H1 (cell line): ENCODE measurements at regions not wholly inside any gene's neighbourhood (a gene's known extent, or its start where the extent isn't known, plus 50 kb on each side); places are given as distances from the start of the nearest gene placed in this dataset.

Experiments
- CTCF ChIA-PET: fragments of 300-600 bp; sonication (Branson Sonifier 250); formaldehyde crosslinking; loops from one replicate; lab custom pipeline; 2021; ENCODE audit not compliant: partially characterized antibody; lab: Charles Lee
- POLR2A ChIA-PET: fragments of 300-600 bp; sonication (Branson Sonifier 250); formaldehyde crosslinking; loops from one replicate; lab custom pipeline; 2021; ENCODE audit warnings: inconsistent platforms; ENCODE audit not compliant: partially characterized antibody; lab: Charles Lee
- DNase-seq, 2 experiments: peaks; one replicate each; pipeline versions ENCODE4 v3.0.0 to v3.0.0-alpha.2; 2010 to 2022; ENCODE audit warnings: low spot score in 2 of 2, low read depth in 1 of 2, mixed read lengths in 1 of 2
- FAIRE-seq: peaks from 2 replicates; lab custom pipeline; 2011; peaks lifted over from hg19 to GRCh38; lab: Jason Lieb, UNC
- H2AFZ ChIP-seq: 2 replicates; pipeline ENCODE4 v1.8.1; 2012; ENCODE audit warnings: low read length, inconsistent platforms
- H2AK5ac ChIP-seq: 2 replicates; pipeline ENCODE4 v1.6.1; 2013; ENCODE audit warnings: low read depth, low read length
- H2BK120ac ChIP-seq: replicated peaks from 2 replicates; pipeline ENCODE3; 2013; ENCODE audit warnings: low read depth, low read length, inconsistent platforms
- H2BK12ac ChIP-seq: 2 replicates; pipeline ENCODE4 v1.6.1; 2013; ENCODE audit warnings: low read depth, low read length
- H2BK15ac ChIP-seq: 2 replicates; pipeline ENCODE4 v1.6.1; 2013; ENCODE audit warnings: low read length
- H2BK20ac ChIP-seq: 2 replicates; pipeline ENCODE4 v1.6.1; 2013; ENCODE audit warnings: low read length
- H2BK5ac ChIP-seq: 2 replicates; pipeline ENCODE4 v1.6.1; 2013; ENCODE audit warnings: low read depth, low read length
- H3K14ac ChIP-seq: 2 replicates; pipeline ENCODE4 v1.6.1; 2013; ENCODE audit warnings: inconsistent platforms; ENCODE audit not compliant: insufficient read length
- H3K18ac ChIP-seq: 2 replicates; pipeline ENCODE4 v1.6.1; 2013; ENCODE audit warnings: low read length; ENCODE audit errors: extremely low read depth
- H3K23ac ChIP-seq: 2 replicates; pipeline ENCODE4 v1.6.1; 2013; ENCODE audit warnings: inconsistent platforms; ENCODE audit not compliant: insufficient read length
- H3K23me2 ChIP-seq: 2 replicates; pipeline ENCODE4 v1.6.1; 2013; ENCODE audit warnings: low read depth, low read length
- H3K27ac ChIP-seq: 2 replicates; pipeline ENCODE4 v1.6.1; 2011; ENCODE audit warnings: low read depth, low read length, inconsistent platforms
- H3K27me3 ChIP-seq, 4 experiments: replicated peaks in 1 of 4; 1 replicate in 1 of 4; 2 replicates in 3 of 4; pipeline versions ENCODE4 v1.6.1 to v1.8.1; 2011 to 2013; ENCODE audit warnings: low read length in 3 of 4, mild to moderate bottlenecking in 3 of 4, inconsistent platforms in 2 of 4, mixed read lengths in 2 of 4, moderate library complexity in 1 of 4; ENCODE audit not compliant: control insufficient read depth in 3 of 4, insufficient read depth in 3 of 4; ENCODE audit errors: extremely low read depth in 1 of 4
- H3K36me3 ChIP-seq, 4 experiments: 2 replicates each; pipeline versions ENCODE4 v1.6.1 to v1.8.1; 2011 to 2013; ENCODE audit warnings: mild to moderate bottlenecking in 4 of 4, low read length in 3 of 4, moderate library complexity in 2 of 4, control low read depth in 1 of 4, inconsistent platforms in 1 of 4; ENCODE audit not compliant: insufficient read depth in 4 of 4, control insufficient read depth in 2 of 4
- H3K4ac ChIP-seq: replicated peaks from 2 replicates; pipeline ENCODE3; 2013; ENCODE audit warnings: low read length, low read depth, mixed read lengths, inconsistent platforms; ENCODE audit not compliant: insufficient read length
- H3K4me1 ChIP-seq, 4 experiments: replicated peaks in 1 of 4; 1 replicate in 1 of 4; 2 replicates in 3 of 4; pipeline versions ENCODE4 v1.6.1 to v1.8.1; 2011 to 2013; ENCODE audit warnings: low read length in 3 of 4, inconsistent platforms in 2 of 4, mixed read lengths in 1 of 4; ENCODE audit not compliant: insufficient read depth in 4 of 4, control insufficient read depth in 3 of 4
- H3K4me2 ChIP-seq, 2 experiments: 2 replicates each; pipeline versions ENCODE4 v1.6.1 to v1.8.1; 2011 to 2013; ENCODE audit warnings: low read depth in 2 of 2, low read length in 2 of 2, control low read depth in 1 of 2, inconsistent platforms in 1 of 2, mild to moderate bottlenecking in 1 of 2; ENCODE audit not compliant: insufficient read depth in 1 of 2
- H3K4me3 ChIP-seq, 4 experiments: fragments of 200-600, 300-600 bp in 1 of 4; sonication (generic), shearing (Covaris generic), sonication (Bioruptor Twin) in 1 of 4; 2 replicates each; pipeline versions ENCODE4 v1.5.1 to v1.8.1; 2011 to 2016; ENCODE audit warnings: low read length in 4 of 4, low read depth in 3 of 4, control low read depth in 2 of 4, inconsistent platforms in 2 of 4, mild to moderate bottlenecking in 2 of 4, mixed read lengths in 1 of 4, moderate library complexity in 1 of 4; ENCODE audit not compliant: insufficient read depth in 2 of 4; ENCODE audit errors: extremely low read depth in 1 of 4
- H3K56ac ChIP-seq: replicated peaks from 2 replicates; pipeline ENCODE3; 2013; ENCODE audit warnings: low read depth, mild to moderate bottlenecking, mixed read lengths, low read length, inconsistent platforms; ENCODE audit not compliant: insufficient read length
- H3K79me1 ChIP-seq: 2 replicates; pipeline ENCODE4 v1.6.1; 2013; ENCODE audit warnings: low read depth, low read length, control low read depth
- H3K79me2 ChIP-seq, 2 experiments: 2 replicates each; pipeline versions ENCODE4 v1.6.1 to v1.8.1; 2012 to 2013; ENCODE audit warnings: low read length in 2 of 2, mild to moderate bottlenecking in 2 of 2, inconsistent platforms in 1 of 2; ENCODE audit not compliant: insufficient read depth in 2 of 2, control insufficient read depth in 1 of 2
- H3K9ac ChIP-seq, 4 experiments: replicated peaks in 1 of 4; 1 replicate in 1 of 4; 2 replicates in 3 of 4; pipeline versions ENCODE4 v1.6.1 to v1.8.1; 2011 to 2013; ENCODE audit warnings: low read depth in 3 of 4, low read length in 3 of 4, control low read depth in 2 of 4, mild to moderate bottlenecking in 2 of 4, moderate library complexity in 2 of 4, inconsistent platforms in 1 of 4; ENCODE audit errors: extremely low read depth in 1 of 4
- H3K9me3 ChIP-seq, 2 experiments: 2 replicates each; pipeline versions ENCODE4 v1.6.1 to v1.8.1; 2012 to 2013; ENCODE audit warnings: mild to moderate bottlenecking in 2 of 2, moderate library complexity in 2 of 2, control low read depth in 1 of 2, inconsistent platforms in 1 of 2, low read depth in 1 of 2, low read length in 1 of 2, mixed read lengths in 1 of 2; ENCODE audit not compliant: insufficient read depth in 2 of 2
- H4K20me1 ChIP-seq, 2 experiments: replicated peaks in 1 of 2; 2 replicates each; pipeline versions ENCODE3 to v1.8.1; 2011 to 2013; ENCODE audit warnings: inconsistent platforms in 2 of 2, low read length in 2 of 2, mild to moderate bottlenecking in 1 of 2; ENCODE audit not compliant: insufficient read depth in 2 of 2, control insufficient read depth in 1 of 2
- H4K5ac ChIP-seq: 2 replicates; pipeline ENCODE4 v1.6.1; 2013; ENCODE audit warnings: low read length, low read depth, mixed read lengths, inconsistent platforms; ENCODE audit not compliant: insufficient read length
- H4K8ac ChIP-seq: 2 replicates; pipeline ENCODE4 v1.8.0; 2013; ENCODE audit warnings: mild to moderate bottlenecking, moderate library complexity, low read length, inconsistent platforms; ENCODE audit not compliant: insufficient read depth; ENCODE audit errors: extremely low read depth
- H4K91ac ChIP-seq: replicated peaks from 2 replicates; pipeline ENCODE3; 2013; ENCODE audit warnings: low read length, mixed read lengths, inconsistent platforms; ENCODE audit not compliant: insufficient read length
- ASH2L ChIP-seq: fragments of 200-600, 300-600 bp; sonication (generic); IDR thresholded peaks from one replicate; pipeline ENCODE4 v1.7.1; 2017; ENCODE audit warnings: low read length
- ATF2 ChIP-seq: IDR thresholded peaks from 2 replicates; pipeline ENCODE4 v1.6.1; 2012; ENCODE audit warnings: low read length, inconsistent platforms
- CEBPB ChIP-seq: IDR thresholded peaks from 2 replicates; pipeline ENCODE4 v1.6.1; 2012; ENCODE audit warnings: low read depth, low read length
- E2F6 ChIP-seq: IDR thresholded peaks from 2 replicates; pipeline ENCODE4 v1.6.1; 2012; ENCODE audit warnings: inconsistent platforms
- MAX ChIP-seq: IDR thresholded peaks from 2 replicates; pipeline ENCODE4 v1.6.1; 2012; ENCODE audit warnings: inconsistent platforms
- NANOG ChIP-seq: IDR thresholded peaks from 2 replicates; pipeline ENCODE4 v1.6.1; 2011; ENCODE audit warnings: low read length, low read depth, mild to moderate bottlenecking, inconsistent platforms; ENCODE audit not compliant: insufficient read depth, poor library complexity, severe bottlenecking
- POU5F1 ChIP-seq: IDR thresholded peaks from 2 replicates; pipeline ENCODE4 v1.6.1; 2011; ENCODE audit warnings: low read depth, mild to moderate bottlenecking, low read length, moderate library complexity
- RBBP5 ChIP-seq: IDR thresholded peaks from 2 replicates; pipeline ENCODE4 v1.7.1; 2012; ENCODE audit warnings: low read depth, mild to moderate bottlenecking, inconsistent platforms, low read length, moderate library complexity, borderline replicate concordance
- RFX5 ChIP-seq: IDR thresholded peaks from 2 replicates; pipeline ENCODE4 v1.6.1; 2011; ENCODE audit warnings: low read depth, low read length, improper control_type of control experiment, borderline replicate concordance
- SIX5 ChIP-seq: IDR thresholded peaks from 2 replicates; pipeline ENCODE4 v1.6.1; 2011; ENCODE audit warnings: mild to moderate bottlenecking, low read depth, low read length
- SP2 ChIP-seq: IDR thresholded peaks from 2 replicates; pipeline ENCODE4 v1.6.1; 2012; ENCODE audit warnings: mild to moderate bottlenecking, low read length, inconsistent platforms
- TBP ChIP-seq: IDR thresholded peaks from 2 replicates; pipeline ENCODE4 v1.6.1; 2011; ENCODE audit warnings: low read depth, low read length, improper control_type of control experiment
- ZNF274 ChIP-seq: IDR thresholded peaks from 2 replicates; pipeline ENCODE4 v1.7.0; 2012; ENCODE audit warnings: low read length, borderline replicate concordance; ENCODE audit errors: extremely low read depth
- WGBS, 2 experiments: shearing (Covaris generic) in 1 of 2; methylation state at CpG; one replicate each; pipeline versions ENCODE4 v1.1.6 to v1.1.7; 2013 to 2015; ENCODE audit warnings: low lambda C conversion rate in 2 of 2, mixed read lengths in 2 of 2, inconsistent platforms in 1 of 2, low coverage in 1 of 2, missing lambda C conversion rate in 1 of 2; ENCODE audit not compliant: insufficient replicate concordance in 2 of 2, insufficient coverage in 1 of 2, insufficient read length in 1 of 2; ENCODE audit errors: extremely low coverage in 1 of 2, missing lambda C conversion rate in 1 of 2; 5-methylcytosine and 5-hydroxymethylcytosine counted together

- Histone ChIP-seq H4K5ac (no peak overlapping the region), H3K23me2 (no peaks in the 10 kb centered on the region), H3K27me3 (no peaks in the 10 kb centered on the region), H3K18ac (no peak overlapping the region), H3K4me3 (no peak overlapping the region), H4K91ac (no peak overlapping the region), H2BK5ac (no peak overlapping the region), H3K79me1 (no peaks in the 10 kb centered on the region), H3K56ac (no peak overlapping the region), H3K4me1 (peaks cover 0 to 4% (median under 1%) of the 10 kb centered on the region in 4 experiments; a peak in 2 of 7 replicates), H3K36me3 (no peaks in the 10 kb centered on the region), H3K4me2 (no peak overlapping the region), H2BK120ac (no peak overlapping the region), H2AK5ac (no peak overlapping the region), H4K20me1 (no peaks in the 10 kb centered on the region), H3K4ac (no peak overlapping the region), H3K9ac (no peak overlapping the region), H3K14ac (no peak overlapping the region), H4K8ac (no peak overlapping the region), H3K23ac (no peak overlapping the region), H3K79me2 (no peaks in the 10 kb centered on the region), H2AFZ (no peak overlapping the region), H2BK20ac (no peak overlapping the region), H2BK12ac (no peak overlapping the region), H3K27ac (no peak overlapping the region), H2BK15ac (no peak overlapping the region), H3K9me3 (no peaks in the 10 kb centered on the region; a peak in 1 of 4 replicates)
- FAIRE-seq (no peak), DNase-seq (no peak)
- 90 to 100% methylated on average over 1 to 3 of the region's 3 CpGs for WGBS, 2 experiments
- ChIA-PET POLR2A (no interaction called here), CTCF (no interaction called here)
- TF ChIP-seq CEBPB (no peak), ATF2 (no peak), RFX5 (no peak), RBBP5 (no peak), ZNF274 (no peak), TBP (no peak), NANOG (no peak), ASH2L (no peak), SIX5 (no peak), MAX (no peak), POU5F1 (no peak), SP2 (no peak), E2F6 (no peak)
These were observed 1342.8 kb upstream of the WWC1 start for GRCh38 chr5:166948679-166949078.
